H1 (cell line): ENCODE measurements at regions not wholly inside any gene's neighbourhood (a gene's known extent, or its start where the extent isn't known, plus 50 kb on each side); places are given as distances from the start of the nearest gene placed in this dataset.

Source experiments
- CTCF ChIA-PET: fragments of 300-600 bp; sonication (Branson Sonifier 250); formaldehyde crosslinking; loops from one replicate; lab custom pipeline; 2021; ENCODE audit not compliant: partially characterized antibody; lab: Charles Lee
- POLR2A ChIA-PET: fragments of 300-600 bp; sonication (Branson Sonifier 250); formaldehyde crosslinking; loops from one replicate; lab custom pipeline; 2021; ENCODE audit warnings: inconsistent platforms; ENCODE audit not compliant: partially characterized antibody; lab: Charles Lee
- DNase-seq, 2 experiments: peaks; one replicate each; pipeline versions ENCODE4 v3.0.0 to v3.0.0-alpha.2; 2010 to 2022; ENCODE audit warnings: low spot score in 2 of 2, low read depth in 1 of 2, mixed read lengths in 1 of 2
- FAIRE-seq: peaks from 2 replicates; lab custom pipeline; 2011; peaks lifted over from hg19 to GRCh38; lab: Jason Lieb, UNC
- H2AFZ ChIP-seq: 2 replicates; pipeline ENCODE4 v1.8.1; 2012; ENCODE audit warnings: low read length, inconsistent platforms
- H2AK5ac ChIP-seq: 2 replicates; pipeline ENCODE4 v1.6.1; 2013; ENCODE audit warnings: low read depth, low read length
- H2BK120ac ChIP-seq: replicated peaks from 2 replicates; pipeline ENCODE3; 2013; ENCODE audit warnings: low read depth, low read length, inconsistent platforms
- H2BK12ac ChIP-seq: 2 replicates; pipeline ENCODE4 v1.6.1; 2013; ENCODE audit warnings: low read depth, low read length
- H2BK15ac ChIP-seq: 2 replicates; pipeline ENCODE4 v1.6.1; 2013; ENCODE audit warnings: low read length
- H2BK20ac ChIP-seq: 2 replicates; pipeline ENCODE4 v1.6.1; 2013; ENCODE audit warnings: low read length
- H2BK5ac ChIP-seq: 2 replicates; pipeline ENCODE4 v1.6.1; 2013; ENCODE audit warnings: low read depth, low read length
- H3K14ac ChIP-seq: 2 replicates; pipeline ENCODE4 v1.6.1; 2013; ENCODE audit warnings: inconsistent platforms; ENCODE audit not compliant: insufficient read length
- H3K18ac ChIP-seq: 2 replicates; pipeline ENCODE4 v1.6.1; 2013; ENCODE audit warnings: low read length; ENCODE audit errors: extremely low read depth
- H3K23ac ChIP-seq: 2 replicates; pipeline ENCODE4 v1.6.1; 2013; ENCODE audit warnings: inconsistent platforms; ENCODE audit not compliant: insufficient read length
- H3K23me2 ChIP-seq: 2 replicates; pipeline ENCODE4 v1.6.1; 2013; ENCODE audit warnings: low read depth, low read length
- H3K27ac ChIP-seq: 2 replicates; pipeline ENCODE4 v1.6.1; 2011; ENCODE audit warnings: low read depth, low read length, inconsistent platforms
- H3K27me3 ChIP-seq, 4 experiments: replicated peaks in 1 of 4; 1 replicate in 1 of 4; 2 replicates in 3 of 4; pipeline versions ENCODE4 v1.6.1 to v1.8.1; 2011 to 2013; ENCODE audit warnings: low read length in 3 of 4, mild to moderate bottlenecking in 3 of 4, inconsistent platforms in 2 of 4, mixed read lengths in 2 of 4, moderate library complexity in 1 of 4; ENCODE audit not compliant: control insufficient read depth in 3 of 4, insufficient read depth in 3 of 4; ENCODE audit errors: extremely low read depth in 1 of 4
- H3K36me3 ChIP-seq, 4 experiments: 2 replicates each; pipeline versions ENCODE4 v1.6.1 to v1.8.1; 2011 to 2013; ENCODE audit warnings: mild to moderate bottlenecking in 4 of 4, low read length in 3 of 4, moderate library complexity in 2 of 4, control low read depth in 1 of 4, inconsistent platforms in 1 of 4; ENCODE audit not compliant: insufficient read depth in 4 of 4, control insufficient read depth in 2 of 4
- H3K4ac ChIP-seq: replicated peaks from 2 replicates; pipeline ENCODE3; 2013; ENCODE audit warnings: low read length, low read depth, mixed read lengths, inconsistent platforms; ENCODE audit not compliant: insufficient read length
- H3K4me1 ChIP-seq, 4 experiments: replicated peaks in 1 of 4; 1 replicate in 1 of 4; 2 replicates in 3 of 4; pipeline versions ENCODE4 v1.6.1 to v1.8.1; 2011 to 2013; ENCODE audit warnings: low read length in 3 of 4, inconsistent platforms in 2 of 4, mixed read lengths in 1 of 4; ENCODE audit not compliant: insufficient read depth in 4 of 4, control insufficient read depth in 3 of 4
- H3K4me2 ChIP-seq, 2 experiments: 2 replicates each; pipeline versions ENCODE4 v1.6.1 to v1.8.1; 2011 to 2013; ENCODE audit warnings: low read depth in 2 of 2, low read length in 2 of 2, control low read depth in 1 of 2, inconsistent platforms in 1 of 2, mild to moderate bottlenecking in 1 of 2; ENCODE audit not compliant: insufficient read depth in 1 of 2
- H3K4me3 ChIP-seq, 4 experiments: fragments of 200-600, 300-600 bp in 1 of 4; sonication (generic), shearing (Covaris generic), sonication (Bioruptor Twin) in 1 of 4; 2 replicates each; pipeline versions ENCODE4 v1.5.1 to v1.8.1; 2011 to 2016; ENCODE audit warnings: low read length in 4 of 4, low read depth in 3 of 4, control low read depth in 2 of 4, inconsistent platforms in 2 of 4, mild to moderate bottlenecking in 2 of 4, mixed read lengths in 1 of 4, moderate library complexity in 1 of 4; ENCODE audit not compliant: insufficient read depth in 2 of 4; ENCODE audit errors: extremely low read depth in 1 of 4
- H3K56ac ChIP-seq: replicated peaks from 2 replicates; pipeline ENCODE3; 2013; ENCODE audit warnings: low read depth, mild to moderate bottlenecking, mixed read lengths, low read length, inconsistent platforms; ENCODE audit not compliant: insufficient read length
- H3K79me1 ChIP-seq: 2 replicates; pipeline ENCODE4 v1.6.1; 2013; ENCODE audit warnings: low read depth, low read length, control low read depth
- H3K79me2 ChIP-seq, 2 experiments: 2 replicates each; pipeline versions ENCODE4 v1.6.1 to v1.8.1; 2012 to 2013; ENCODE audit warnings: low read length in 2 of 2, mild to moderate bottlenecking in 2 of 2, inconsistent platforms in 1 of 2; ENCODE audit not compliant: insufficient read depth in 2 of 2, control insufficient read depth in 1 of 2
- H3K9ac ChIP-seq, 4 experiments: replicated peaks in 1 of 4; 1 replicate in 1 of 4; 2 replicates in 3 of 4; pipeline versions ENCODE4 v1.6.1 to v1.8.1; 2011 to 2013; ENCODE audit warnings: low read depth in 3 of 4, low read length in 3 of 4, control low read depth in 2 of 4, mild to moderate bottlenecking in 2 of 4, moderate library complexity in 2 of 4, inconsistent platforms in 1 of 4; ENCODE audit errors: extremely low read depth in 1 of 4
- H3K9me3 ChIP-seq, 2 experiments: 2 replicates each; pipeline versions ENCODE4 v1.6.1 to v1.8.1; 2012 to 2013; ENCODE audit warnings: mild to moderate bottlenecking in 2 of 2, moderate library complexity in 2 of 2, control low read depth in 1 of 2, inconsistent platforms in 1 of 2, low read depth in 1 of 2, low read length in 1 of 2, mixed read lengths in 1 of 2; ENCODE audit not compliant: insufficient read depth in 2 of 2
- H4K20me1 ChIP-seq, 2 experiments: replicated peaks in 1 of 2; 2 replicates each; pipeline versions ENCODE3 to v1.8.1; 2011 to 2013; ENCODE audit warnings: inconsistent platforms in 2 of 2, low read length in 2 of 2, mild to moderate bottlenecking in 1 of 2; ENCODE audit not compliant: insufficient read depth in 2 of 2, control insufficient read depth in 1 of 2
- H4K5ac ChIP-seq: 2 replicates; pipeline ENCODE4 v1.6.1; 2013; ENCODE audit warnings: low read length, low read depth, mixed read lengths, inconsistent platforms; ENCODE audit not compliant: insufficient read length
- H4K8ac ChIP-seq: 2 replicates; pipeline ENCODE4 v1.8.0; 2013; ENCODE audit warnings: mild to moderate bottlenecking, moderate library complexity, low read length, inconsistent platforms; ENCODE audit not compliant: insufficient read depth; ENCODE audit errors: extremely low read depth
- H4K91ac ChIP-seq: replicated peaks from 2 replicates; pipeline ENCODE3; 2013; ENCODE audit warnings: low read length, mixed read lengths, inconsistent platforms; ENCODE audit not compliant: insufficient read length
- ASH2L ChIP-seq: fragments of 200-600, 300-600 bp; sonication (generic); IDR thresholded peaks from one replicate; pipeline ENCODE4 v1.7.1; 2017; ENCODE audit warnings: low read length
- EGR1 ChIP-seq: IDR thresholded peaks from 2 replicates; pipeline ENCODE4 v1.6.1; 2011; ENCODE audit warnings: low read depth, low read length, borderline replicate concordance
- GABPA ChIP-seq: IDR thresholded peaks from 2 replicates; pipeline ENCODE4 v1.6.1; 2011; ENCODE audit warnings: mild to moderate bottlenecking, low read length, moderate library complexity, borderline replicate concordance; ENCODE audit not compliant: insufficient read depth
- JUND ChIP-seq: IDR thresholded peaks from 2 replicates; pipeline ENCODE4 v1.6.1; 2011; ENCODE audit warnings: mild to moderate bottlenecking, improper control_type of control experiment, low read length
- KDM1A ChIP-seq: fragments of 200-600, 300-600 bp; sonication (generic); IDR thresholded peaks from 2 replicates; pipeline ENCODE4 v1.7.1; 2016; ENCODE audit warnings: mild to moderate bottlenecking, low read length, borderline replicate concordance
- KDM5A ChIP-seq: fragments of 200-600 bp; IDR thresholded peaks from 2 replicates; pipeline ENCODE4 v1.7.1; 2012; ENCODE audit warnings: mild to moderate bottlenecking, low read length, inconsistent platforms, mixed read lengths
- MAFK ChIP-seq: IDR thresholded peaks from 2 replicates; pipeline ENCODE4 v1.6.1; 2012; ENCODE audit warnings: low read depth, mild to moderate bottlenecking, improper control_type of control experiment, low read length
- NANOG ChIP-seq: IDR thresholded peaks from 2 replicates; pipeline ENCODE4 v1.6.1; 2011; ENCODE audit warnings: low read length, low read depth, mild to moderate bottlenecking, inconsistent platforms; ENCODE audit not compliant: insufficient read depth, poor library complexity, severe bottlenecking
- POLR2A ChIP-seq, 2 experiments: IDR thresholded peaks; 1 replicate in 1 of 2; 2 replicates in 1 of 2; pipeline ENCODE4 v1.6.1; 2011; ENCODE audit warnings: low read depth in 2 of 2, low read length in 2 of 2, mild to moderate bottlenecking in 2 of 2; ENCODE audit errors: control extremely low read depth in 1 of 2
- RNF2 ChIP-seq: fragments of 200-900, 300-1000 bp; sonication (generic); IDR thresholded peaks from 2 replicates; pipeline ENCODE4 v1.7.1; 2016; ENCODE audit warnings: borderline replicate concordance, low read depth, mild to moderate bottlenecking, antibody characterized with exemption, low read length; ENCODE audit not compliant: poor library complexity, severe bottlenecking; ENCODE audit errors: missing control alignments
- SAP30 ChIP-seq: fragments of 300-600 bp; sonication (generic); IDR thresholded peaks from 2 replicates; pipeline ENCODE4 v1.7.1; 2012; ENCODE audit warnings: low read length, moderate library complexity, mild to moderate bottlenecking, inconsistent platforms; ENCODE audit not compliant: insufficient read depth, insufficient replicate concordance
- SIX5 ChIP-seq: IDR thresholded peaks from 2 replicates; pipeline ENCODE4 v1.6.1; 2011; ENCODE audit warnings: mild to moderate bottlenecking, low read depth, low read length
- SP4 ChIP-seq: IDR thresholded peaks from 2 replicates; pipeline ENCODE4 v1.6.1; 2012; ENCODE audit warnings: low read length, inconsistent platforms
- TAF1 ChIP-seq: IDR thresholded peaks from 2 replicates; pipeline ENCODE4 v1.6.1; 2011; ENCODE audit warnings: mild to moderate bottlenecking, low read depth, low read length
- TBP ChIP-seq: IDR thresholded peaks from 2 replicates; pipeline ENCODE4 v1.6.1; 2011; ENCODE audit warnings: low read depth, low read length, improper control_type of control experiment
- WGBS, 2 experiments: shearing (Covaris generic) in 1 of 2; methylation state at CpG; one replicate each; pipeline versions ENCODE4 v1.1.6 to v1.1.7; 2013 to 2015; ENCODE audit warnings: low lambda C conversion rate in 2 of 2, mixed read lengths in 2 of 2, inconsistent platforms in 1 of 2, low coverage in 1 of 2, missing lambda C conversion rate in 1 of 2; ENCODE audit not compliant: insufficient replicate concordance in 2 of 2, insufficient coverage in 1 of 2, insufficient read length in 1 of 2; ENCODE audit errors: extremely low coverage in 1 of 2, missing lambda C conversion rate in 1 of 2; 5-methylcytosine and 5-hydroxymethylcytosine counted together
- TF ChIP-seq, protein P1 (sequence below): IDR thresholded peaks from 2 replicates; pipeline ENCODE4 v1.6.1; 2012; ENCODE audit warnings: inconsistent platforms

GRCh38 chr15:31776039-31776438, 254.3 kb upstream of the CHRNA7 start:
- no peak overlapping the region for H2BK12ac ChIP-seq
- H3K79me1 ChIP-seq = no peaks in the 10 kb centered on the region
- H4K5ac ChIP-seq = no peak overlapping the region
- H3K18ac ChIP-seq = no peak overlapping the region
- no peak overlapping the region for H4K91ac ChIP-seq
- no peak overlapping the region for H3K56ac ChIP-seq
- H3K23ac ChIP-seq = no peak overlapping the region
- no peak overlapping the region for H3K4me3 ChIP-seq
- no peak overlapping the region for H2BK15ac ChIP-seq
- no peaks in the 10 kb centered on the region for H3K36me3 ChIP-seq
- H3K4me2 ChIP-seq = no peak overlapping the region
- no peaks in the 10 kb centered on the region for H3K4me1 ChIP-seq
- no peak overlapping the region for H3K4ac ChIP-seq
- H2AK5ac ChIP-seq = no peak overlapping the region
- no peak overlapping the region for H2BK120ac ChIP-seq
- no peak overlapping the region for H2BK5ac ChIP-seq
- H4K20me1 ChIP-seq = no peaks in the 10 kb centered on the region
- WGBS, 2 experiments = 86% methylated on average over 9 of the region's 9 CpGs; no CpG with 5 or more reads in 1 of the 2 experiments
- POLR2A ChIA-PET = no interaction called here
- no peaks in the 10 kb centered on the region for H3K27me3 ChIP-seq
- no peak overlapping the region for H2AFZ ChIP-seq
- no peak for FAIRE-seq
- CTCF ChIA-PET = no interaction called here
- no peaks in the 10 kb centered on the region for H3K79me2 ChIP-seq
- no peaks in the 10 kb centered on the region for H3K23me2 ChIP-seq
- DNase-seq = no peak
- H3K9me3 ChIP-seq = no peaks in the 10 kb centered on the region
- no peak overlapping the region for H2BK20ac ChIP-seq
- no peak overlapping the region for H3K9ac ChIP-seq
- H3K14ac ChIP-seq = no peak overlapping the region
- no peak overlapping the region for H3K27ac ChIP-seq
- no peak overlapping the region for H4K8ac ChIP-seq
- TF ChIP-seq KDM1A (no peak), SIX5 (no peak), KDM5A (no peak), MAFK (no peak), RNF2 (no peak), ASH2L (no peak), EGR1 (no peak), TBP (no peak), NANOG (no peak), TAF1 (no peak), SP4 (no peak), GABPA (no peak), SAP30 (no peak), POLR2A (IDR thresholded peaks at IDR 0.05; ENCODE audit: control extremely low read depth in 1 of 2, low read depth in 2 of 2, low read length in 2 of 2) (no peak), JUND (no peak)
- TF ChIP-seq, protein P1, sequence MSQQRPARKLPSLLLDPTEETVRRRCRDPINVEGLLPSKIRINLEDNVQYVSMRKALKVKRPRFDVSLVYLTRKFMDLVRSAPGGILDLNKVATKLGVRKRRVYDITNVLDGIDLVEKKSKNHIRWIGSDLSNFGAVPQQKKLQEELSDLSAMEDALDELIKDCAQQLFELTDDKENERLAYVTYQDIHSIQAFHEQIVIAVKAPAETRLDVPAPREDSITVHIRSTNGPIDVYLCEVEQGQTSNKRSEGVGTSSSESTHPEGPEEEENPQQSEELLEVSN = no peak
